ENCODE measurements at regions not wholly inside any gene's neighbourhood (a gene's known extent, or its start where the extent isn't known, plus 50 kb on each side); places are given as distances from the start of the nearest gene placed in this dataset.

DNA sequence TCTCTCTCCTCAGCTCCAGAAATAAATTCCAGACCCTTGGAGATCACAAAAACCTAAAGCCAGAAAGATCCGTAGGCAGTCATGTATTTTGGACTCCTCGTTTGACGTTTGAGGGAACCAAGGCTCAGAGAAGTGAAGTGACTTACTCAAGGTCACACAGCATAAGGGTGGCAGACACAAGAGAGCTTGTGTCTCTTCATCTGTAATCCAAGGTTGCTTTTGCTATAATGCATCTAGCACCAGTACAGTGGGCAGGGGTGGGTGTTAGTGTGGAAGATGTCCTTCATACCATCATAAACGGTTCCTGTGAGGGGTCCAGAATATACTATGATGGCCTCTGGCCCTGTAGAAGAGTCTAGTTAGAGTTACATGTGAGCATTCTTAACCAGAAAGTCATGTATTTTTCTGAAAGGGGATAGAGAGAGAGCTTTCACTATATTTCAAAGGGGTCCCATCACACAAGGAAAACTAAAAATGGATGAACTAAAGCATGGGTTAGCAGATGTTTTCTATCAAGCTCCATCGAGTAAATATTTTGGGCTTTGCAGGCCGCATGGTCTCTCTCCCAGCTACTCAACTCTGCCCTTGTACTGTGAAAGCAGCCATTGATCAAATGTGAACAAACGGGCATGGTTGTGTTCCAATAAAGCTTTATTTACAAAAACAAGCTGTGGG, 144.9 kb downstream of the TOMM20 start:
- Histone ChIP-seq H3K36me3 (ENCODE audit: control insufficient read depth in 2 of 2, insufficient read depth in 1 of 2, low read length in 2 of 2) (no peaks in the 10 kb centered on the region), H3K4me3 (ENCODE audit: low read depth, low read length) (no peak overlapping the region), H3K9me3 (ENCODE audit: control insufficient read depth, insufficient read depth, low read depth, low read length) (no peaks in the 10 kb centered on the region), H3K4me1 (ENCODE audit: control insufficient read depth, insufficient read depth, low read length) (peaks cover 9% of the 10 kb centered on the region), H3K27ac (ENCODE audit: extremely low read depth, low read depth, low read length) (no peak overlapping the region)
- ChIA-PET POLR2A (no interaction called here), CTCF (interaction anchor here (0.5 to 1.3 kb wide), 4 partner anchors 13 to 100 kb away, joined by 3 to 4 read pairs (median 3); no protein-coding TSS in a partner anchor)
- TF ChIP-seq, protein P1, sequence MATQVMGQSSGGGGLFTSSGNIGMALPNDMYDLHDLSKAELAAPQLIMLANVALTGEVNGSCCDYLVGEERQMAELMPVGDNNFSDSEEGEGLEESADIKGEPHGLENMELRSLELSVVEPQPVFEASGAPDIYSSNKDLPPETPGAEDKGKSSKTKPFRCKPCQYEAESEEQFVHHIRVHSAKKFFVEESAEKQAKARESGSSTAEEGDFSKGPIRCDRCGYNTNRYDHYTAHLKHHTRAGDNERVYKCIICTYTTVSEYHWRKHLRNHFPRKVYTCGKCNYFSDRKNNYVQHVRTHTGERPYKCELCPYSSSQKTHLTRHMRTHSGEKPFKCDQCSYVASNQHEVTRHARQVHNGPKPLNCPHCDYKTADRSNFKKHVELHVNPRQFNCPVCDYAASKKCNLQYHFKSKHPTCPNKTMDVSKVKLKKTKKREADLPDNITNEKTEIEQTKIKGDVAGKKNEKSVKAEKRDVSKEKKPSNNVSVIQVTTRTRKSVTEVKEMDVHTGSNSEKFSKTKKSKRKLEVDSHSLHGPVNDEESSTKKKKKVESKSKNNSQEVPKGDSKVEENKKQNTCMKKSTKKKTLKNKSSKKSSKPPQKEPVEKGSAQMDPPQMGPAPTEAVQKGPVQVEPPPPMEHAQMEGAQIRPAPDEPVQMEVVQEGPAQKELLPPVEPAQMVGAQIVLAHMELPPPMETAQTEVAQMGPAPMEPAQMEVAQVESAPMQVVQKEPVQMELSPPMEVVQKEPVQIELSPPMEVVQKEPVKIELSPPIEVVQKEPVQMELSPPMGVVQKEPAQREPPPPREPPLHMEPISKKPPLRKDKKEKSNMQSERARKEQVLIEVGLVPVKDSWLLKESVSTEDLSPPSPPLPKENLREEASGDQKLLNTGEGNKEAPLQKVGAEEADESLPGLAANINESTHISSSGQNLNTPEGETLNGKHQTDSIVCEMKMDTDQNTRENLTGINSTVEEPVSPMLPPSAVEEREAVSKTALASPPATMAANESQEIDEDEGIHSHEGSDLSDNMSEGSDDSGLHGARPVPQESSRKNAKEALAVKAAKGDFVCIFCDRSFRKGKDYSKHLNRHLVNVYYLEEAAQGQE (tag by site-specific recombination; IDR thresholded peaks at IDR 0.05), result no peak
- TF ChIP-seq OSR2 (tag by site-specific recombination; IDR thresholded peaks at IDR 0.05) (no peak), ZNF768 (tag by site-specific recombination; IDR thresholded peaks at IDR 0.05) (peak; percentile 93; the same call in 1 of the 2 replicates), KLF7 (tag by site-specific recombination; IDR thresholded peaks at IDR 0.05; ENCODE audit: borderline replicate concordance) (no peak)
- TF ChIP-seq, protein P2, sequence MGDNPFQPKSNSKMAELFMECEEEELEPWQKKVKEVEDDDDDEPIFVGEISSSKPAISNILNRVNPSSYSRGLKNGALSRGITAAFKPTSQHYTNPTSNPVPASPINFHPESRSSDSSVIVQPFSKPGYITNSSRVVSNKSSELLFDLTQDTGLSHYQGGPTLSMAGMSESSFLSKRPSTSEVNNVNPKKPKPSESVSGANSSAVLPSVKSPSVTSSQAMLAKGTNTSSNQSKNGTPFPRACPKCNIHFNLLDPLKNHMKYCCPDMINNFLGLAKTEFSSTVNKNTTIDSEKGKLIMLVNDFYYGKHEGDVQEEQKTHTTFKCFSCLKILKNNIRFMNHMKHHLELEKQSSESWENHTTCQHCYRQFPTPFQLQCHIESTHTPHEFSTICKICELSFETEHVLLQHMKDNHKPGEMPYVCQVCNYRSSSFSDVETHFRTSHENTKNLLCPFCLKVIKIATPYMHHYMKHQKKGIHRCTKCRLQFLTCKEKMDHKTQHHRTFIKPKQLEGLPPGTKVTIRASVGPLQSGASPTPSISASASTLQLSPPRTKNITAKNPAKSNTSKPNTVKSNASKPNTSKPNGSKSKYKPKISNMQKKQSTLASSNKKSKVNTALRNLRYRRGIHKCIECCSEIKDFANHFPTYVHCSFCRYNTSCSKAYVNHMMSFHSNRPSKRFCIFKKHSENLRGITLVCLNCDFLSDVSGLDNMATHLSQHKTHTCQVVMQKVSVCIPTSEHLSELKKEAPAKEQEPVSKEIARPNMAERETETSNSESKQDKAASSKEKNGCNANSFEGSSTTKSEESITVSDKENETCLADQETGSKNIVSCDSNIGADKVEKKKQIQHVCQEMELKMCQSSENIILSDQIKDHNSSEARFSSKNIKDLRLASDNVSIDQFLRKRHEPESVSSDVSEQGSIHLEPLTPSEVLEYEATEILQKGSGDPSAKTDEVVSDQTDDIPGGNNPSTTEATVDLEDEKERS (tag by site-specific recombination; IDR thresholded peaks at IDR 0.05), result 0 out of 2 replicates have a peak, but pooled peaks have one; percentile 20

DNA sequence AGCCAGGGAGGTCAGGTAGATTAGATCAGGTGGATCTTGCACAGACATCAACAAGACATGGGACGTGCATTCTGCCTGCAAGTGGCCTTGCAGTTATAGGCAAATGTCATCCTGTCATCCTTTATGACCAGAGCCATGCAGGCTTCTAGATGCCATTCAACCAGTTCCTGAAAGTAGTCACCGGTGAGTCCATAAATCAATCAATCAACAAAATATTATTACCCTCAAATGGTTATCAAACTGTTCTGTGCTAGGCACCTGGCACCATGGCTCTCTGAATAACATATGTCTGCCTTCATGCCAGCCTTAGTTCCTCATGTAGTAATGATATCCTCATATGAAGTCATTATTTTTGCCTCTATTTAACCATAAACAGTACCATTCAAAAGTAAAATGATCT, 146.9 kb downstream of the TOMM20 start:
- POLR2A ChIA-PET, result no interaction called here
- peaks cover 18% of the 10 kb centered on the region for H3K4me1 ChIP-seq (ENCODE audit: control insufficient read depth, insufficient read depth, low read length)

DNA sequence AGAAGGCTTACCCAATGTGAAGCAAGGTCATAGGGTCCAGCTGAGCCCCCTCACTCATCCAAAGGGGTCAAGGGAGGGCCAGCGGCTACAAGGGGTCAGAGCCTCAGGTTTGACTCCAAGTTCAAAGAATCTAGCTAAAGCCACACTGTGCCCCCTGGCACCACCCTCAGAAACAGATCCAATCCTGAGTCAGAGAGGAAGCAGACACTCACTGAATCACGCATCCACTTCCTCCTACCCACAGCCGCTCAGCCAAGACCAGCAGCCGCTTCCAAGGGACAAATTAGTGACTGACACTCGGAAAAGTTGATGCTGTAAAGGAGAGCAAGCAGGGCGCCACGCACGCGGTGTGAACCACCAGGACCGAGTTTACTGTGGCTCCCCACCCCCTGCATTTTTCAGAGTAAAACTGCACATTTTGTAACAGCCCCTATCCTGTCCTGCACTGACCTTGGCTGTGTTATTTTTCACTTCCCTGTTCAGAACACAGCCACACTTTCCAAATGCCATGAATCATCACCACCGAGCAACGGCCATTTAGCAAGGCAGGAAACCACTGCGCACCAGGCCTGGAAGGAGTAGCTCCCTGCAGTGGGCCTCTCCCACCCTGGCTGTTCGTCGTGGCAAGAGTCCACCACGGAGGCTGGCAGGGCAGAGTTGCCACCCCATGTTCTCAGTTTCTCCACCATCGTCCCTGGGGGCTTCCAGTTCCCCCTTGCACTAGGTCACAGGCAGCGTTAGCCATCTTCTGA, 147.8 kb downstream of the TOMM20 start:
- H3K27ac ChIP-seq (ENCODE audit: extremely low read depth, low read depth, low read length), result peak overlapping the region; percentile 4; the same call in 1 of the 2 replicates
- peaks cover 20% of the 10 kb centered on the region for H3K4me1 ChIP-seq (ENCODE audit: control insufficient read depth, insufficient read depth, low read length)
- no peaks in the 10 kb centered on the region for H3K36me3 ChIP-seq (ENCODE audit: control insufficient read depth in 2 of 2, insufficient read depth in 1 of 2, low read length in 2 of 2)
- ChIA-PET POLR2A (interaction anchor here (0.9 to 1.1 kb wide), 3 partner anchors 10 to 368 kb away, joined by 3 to 4 read pairs (median 3); no protein-coding TSS in a partner anchor), CTCF (interaction anchor here (0.6 to 0.7 kb wide), 2 partner anchors 79 to 121 kb away, joined by 3 read pairs; no protein-coding TSS in a partner anchor)
- no peaks in the 10 kb centered on the region for H3K9me3 ChIP-seq (ENCODE audit: control insufficient read depth, insufficient read depth, low read depth, low read length)
- TF ChIP-seq, protein P3, sequence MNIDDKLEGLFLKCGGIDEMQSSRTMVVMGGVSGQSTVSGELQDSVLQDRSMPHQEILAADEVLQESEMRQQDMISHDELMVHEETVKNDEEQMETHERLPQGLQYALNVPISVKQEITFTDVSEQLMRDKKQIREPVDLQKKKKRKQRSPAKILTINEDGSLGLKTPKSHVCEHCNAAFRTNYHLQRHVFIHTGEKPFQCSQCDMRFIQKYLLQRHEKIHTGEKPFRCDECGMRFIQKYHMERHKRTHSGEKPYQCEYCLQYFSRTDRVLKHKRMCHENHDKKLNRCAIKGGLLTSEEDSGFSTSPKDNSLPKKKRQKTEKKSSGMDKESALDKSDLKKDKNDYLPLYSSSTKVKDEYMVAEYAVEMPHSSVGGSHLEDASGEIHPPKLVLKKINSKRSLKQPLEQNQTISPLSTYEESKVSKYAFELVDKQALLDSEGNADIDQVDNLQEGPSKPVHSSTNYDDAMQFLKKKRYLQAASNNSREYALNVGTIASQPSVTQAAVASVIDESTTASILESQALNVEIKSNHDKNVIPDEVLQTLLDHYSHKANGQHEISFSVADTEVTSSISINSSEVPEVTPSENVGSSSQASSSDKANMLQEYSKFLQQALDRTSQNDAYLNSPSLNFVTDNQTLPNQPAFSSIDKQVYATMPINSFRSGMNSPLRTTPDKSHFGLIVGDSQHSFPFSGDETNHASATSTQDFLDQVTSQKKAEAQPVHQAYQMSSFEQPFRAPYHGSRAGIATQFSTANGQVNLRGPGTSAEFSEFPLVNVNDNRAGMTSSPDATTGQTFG (tag by site-specific recombination; IDR thresholded peaks at IDR 0.05; ENCODE audit: borderline replicate concordance), result no peak
- 0 out of 2 replicates have a peak, but pooled peaks have one; percentile 26 for TF ChIP-seq ZNF2 (tag by site-specific recombination; IDR thresholded peaks at IDR 0.05)
- peak; percentile 70; the same call in 1 of the 2 replicates for TF ChIP-seq ZNF600 (tag by site-specific recombination; IDR thresholded peaks at IDR 0.05)
- TF ChIP-seq ZNF133 (tag by site-specific recombination; IDR thresholded peaks at IDR 0.05), result 0 out of 2 replicates have a peak, but pooled peaks have one; percentile 8
- H3K4me3 ChIP-seq (ENCODE audit: low read depth, low read length), result no peak overlapping the region

More for the DNA sequence above, 146.9 kb downstream of the TOMM20 start:
- Histone ChIP-seq H3K27ac (ENCODE audit: extremely low read depth, low read depth, low read length) (no peak overlapping the region), H3K9me3 (ENCODE audit: control insufficient read depth, insufficient read depth, low read depth, low read length) (no peaks in the 10 kb centered on the region), H3K4me3 (ENCODE audit: low read depth, low read length) (no peak overlapping the region), H3K36me3 (ENCODE audit: control insufficient read depth in 2 of 2, insufficient read depth in 1 of 2, low read length in 2 of 2) (no peaks in the 10 kb centered on the region)
- CTCF ChIA-PET, result no interaction called here
- TF ChIP-seq ZNF155 (tag by site-specific recombination; IDR thresholded peaks at IDR 0.05), result no peak
- 0 out of 2 replicates have a peak, but pooled peaks have one; percentile 7 for TF ChIP-seq ZNF416 (tag by site-specific recombination; IDR thresholded peaks at IDR 0.05)

Measured in HEK293 (cell line).